Epithelial cell of esophagus (primary cell): ENCODE measurements at regions not wholly inside any gene's neighbourhood (a gene's known extent, or its start where the extent isn't known, plus 50 kb on each side); places are given as distances from the start of the nearest gene placed in this dataset.

Experiments used
- DNase-seq: peaks from one replicate; pipeline ENCODE4 v3.0.0; 2010; ENCODE audit warnings: low read depth
- H3K4me3 ChIP-seq: 2 replicates; pipeline ENCODE4 v1.5.1; 2011; ENCODE audit warnings: mild to moderate bottlenecking, low read length, control low read depth
- TF ChIP-seq, protein P1 (sequence below): IDR thresholded peaks from 2 replicates; pipeline ENCODE4 v1.5.1; 2011; ENCODE audit warnings: low read depth, mild to moderate bottlenecking, low read length, control low read depth, inconsistent platforms; ENCODE audit not compliant: insufficient read depth; ENCODE audit errors: missing control alignments

DNA sequence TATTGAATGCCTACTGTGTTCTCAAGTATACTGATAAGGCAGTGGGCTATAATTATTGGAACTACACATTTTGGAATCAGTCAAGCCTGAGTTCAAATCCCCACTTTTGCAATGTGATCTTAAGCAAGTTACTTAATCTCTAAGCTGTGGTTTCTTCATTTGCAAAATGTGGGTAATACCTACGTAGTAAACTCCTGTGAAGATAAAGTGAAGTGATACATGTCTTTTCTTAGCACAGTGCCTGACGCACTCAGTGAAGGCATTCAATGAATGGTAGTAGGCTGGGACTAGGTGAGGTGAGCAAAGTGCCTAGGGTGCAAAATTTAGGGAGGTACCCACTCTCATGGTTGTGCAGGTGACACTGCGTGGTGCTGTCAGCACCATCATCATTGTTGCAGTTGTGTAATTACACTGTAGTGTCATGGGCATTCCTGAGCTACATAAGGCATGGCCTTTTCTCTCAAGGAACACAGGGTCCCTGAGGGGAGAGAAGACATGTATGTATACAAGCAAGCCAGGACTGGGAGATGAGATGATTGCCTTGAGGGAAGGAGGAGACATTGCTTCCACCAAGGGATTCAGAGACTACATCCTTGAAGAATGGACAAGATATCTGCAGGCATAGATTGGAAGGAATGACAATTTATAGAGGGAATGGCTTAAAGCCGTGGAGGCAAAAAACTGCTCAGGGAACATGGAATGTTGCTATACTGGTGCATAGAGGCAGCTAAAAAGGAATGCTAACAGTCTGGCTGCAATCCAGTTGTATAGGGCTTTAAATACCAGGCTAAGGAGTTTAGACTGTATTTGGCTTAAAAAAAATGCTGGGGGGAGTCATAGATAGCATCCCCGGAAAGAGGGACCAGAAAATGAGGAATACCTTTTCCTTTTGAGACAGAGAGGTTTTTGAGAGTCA, 129.2 kb upstream of the ARHGAP5 start:
- DNase-seq, result peak; percentile 39
- no peak overlapping the region for H3K4me3 ChIP-seq
- TF ChIP-seq, protein P1, sequence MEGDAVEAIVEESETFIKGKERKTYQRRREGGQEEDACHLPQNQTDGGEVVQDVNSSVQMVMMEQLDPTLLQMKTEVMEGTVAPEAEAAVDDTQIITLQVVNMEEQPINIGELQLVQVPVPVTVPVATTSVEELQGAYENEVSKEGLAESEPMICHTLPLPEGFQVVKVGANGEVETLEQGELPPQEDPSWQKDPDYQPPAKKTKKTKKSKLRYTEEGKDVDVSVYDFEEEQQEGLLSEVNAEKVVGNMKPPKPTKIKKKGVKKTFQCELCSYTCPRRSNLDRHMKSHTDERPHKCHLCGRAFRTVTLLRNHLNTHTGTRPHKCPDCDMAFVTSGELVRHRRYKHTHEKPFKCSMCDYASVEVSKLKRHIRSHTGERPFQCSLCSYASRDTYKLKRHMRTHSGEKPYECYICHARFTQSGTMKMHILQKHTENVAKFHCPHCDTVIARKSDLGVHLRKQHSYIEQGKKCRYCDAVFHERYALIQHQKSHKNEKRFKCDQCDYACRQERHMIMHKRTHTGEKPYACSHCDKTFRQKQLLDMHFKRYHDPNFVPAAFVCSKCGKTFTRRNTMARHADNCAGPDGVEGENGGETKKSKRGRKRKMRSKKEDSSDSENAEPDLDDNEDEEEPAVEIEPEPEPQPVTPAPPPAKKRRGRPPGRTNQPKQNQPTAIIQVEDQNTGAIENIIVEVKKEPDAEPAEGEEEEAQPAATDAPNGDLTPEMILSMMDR, result no peak

DNA sequence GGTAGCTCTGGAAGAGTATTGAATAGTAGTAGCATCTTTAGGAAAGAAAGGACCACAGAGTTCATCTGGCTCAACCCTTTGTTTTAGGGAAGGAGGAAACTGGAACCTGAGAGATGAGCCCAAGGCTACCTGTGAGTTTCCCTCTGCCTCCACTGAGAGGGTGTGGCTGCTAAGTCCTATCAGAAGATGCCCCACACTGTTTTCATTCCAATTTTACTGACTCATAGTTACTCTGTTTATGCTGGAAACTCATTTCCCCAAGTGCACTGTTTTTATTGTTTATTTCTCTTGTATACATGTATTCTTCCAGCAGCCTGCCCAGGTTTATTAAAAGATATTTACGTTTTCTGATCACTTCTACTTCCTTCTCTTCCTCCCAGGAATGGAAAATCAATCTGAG, 127.4 kb upstream of the ARHGAP5 start:
- no peak overlapping the region for H3K4me3 ChIP-seq
- peak; percentile 91 for DNase-seq
- TF ChIP-seq, protein P1, result no peak

DNA sequence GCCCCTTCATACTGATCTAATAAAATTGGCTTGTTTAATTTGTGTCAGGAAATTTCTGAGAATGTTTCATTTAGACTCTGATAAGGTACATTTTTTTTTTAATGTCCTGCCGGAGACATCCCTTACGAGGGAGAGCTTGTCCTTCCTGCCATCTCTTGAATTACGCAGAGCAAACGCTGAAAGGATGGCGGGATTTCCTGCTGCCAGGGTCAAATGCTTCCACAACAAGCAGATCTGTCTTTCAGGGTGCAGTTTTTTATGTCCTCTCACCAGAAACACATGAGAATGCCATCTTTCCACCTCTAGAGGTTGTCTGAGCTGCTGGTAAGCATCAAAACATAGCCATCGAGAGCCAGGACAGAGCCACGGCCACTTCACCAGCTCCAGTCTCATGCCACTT, 126.8 kb upstream of the ARHGAP5 start:
- H3K4me3 ChIP-seq, result no peak overlapping the region
- TF ChIP-seq, protein P1, result no peak
- no peak for DNase-seq

DNA sequence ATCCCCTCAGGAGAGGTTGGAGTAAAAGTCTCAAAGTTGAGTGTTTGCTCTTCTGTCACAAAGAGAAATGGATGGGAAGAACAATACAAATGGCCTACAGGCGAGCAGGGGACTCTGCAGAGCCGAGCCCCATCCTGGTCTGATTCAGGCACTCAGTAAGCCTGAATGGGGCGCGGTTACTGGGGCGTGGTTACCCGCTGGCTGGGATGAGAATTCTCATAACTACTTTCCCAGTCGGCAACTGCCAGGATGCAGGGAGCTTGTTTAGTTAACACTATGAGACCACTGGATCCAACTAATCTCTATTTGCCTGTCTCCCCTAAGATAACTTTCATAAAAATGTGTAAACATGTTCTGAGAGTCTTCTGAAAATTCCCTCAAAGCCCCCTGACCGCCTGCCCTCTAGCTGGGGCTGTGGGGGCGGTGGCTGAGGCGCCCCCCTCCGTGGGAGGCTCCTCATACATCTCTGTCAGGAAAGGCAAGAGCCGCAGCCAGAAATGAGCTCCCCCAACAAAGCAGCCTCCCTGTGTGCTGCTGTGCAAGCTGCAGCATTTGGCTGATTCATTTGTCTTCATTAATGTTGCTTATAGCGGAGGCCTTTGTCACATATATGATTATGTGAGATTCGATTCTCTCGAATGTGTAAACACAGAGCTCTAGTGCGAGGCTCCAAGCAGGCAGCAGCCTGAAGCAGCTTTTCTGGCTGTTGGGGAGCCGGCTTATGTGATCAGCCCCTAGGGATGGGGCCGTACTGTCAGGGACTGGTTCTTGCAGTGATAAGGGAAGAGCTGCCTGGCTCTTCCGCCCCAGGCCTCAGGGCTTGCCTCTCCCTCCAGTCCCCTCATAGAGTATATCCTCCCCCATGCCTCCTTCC, 126.1 kb upstream of the ARHGAP5 start:
- TF ChIP-seq, protein P1, result peak; percentile 16
- no peak overlapping the region for H3K4me3 ChIP-seq
- DNase-seq, result peak; percentile 85

DNA sequence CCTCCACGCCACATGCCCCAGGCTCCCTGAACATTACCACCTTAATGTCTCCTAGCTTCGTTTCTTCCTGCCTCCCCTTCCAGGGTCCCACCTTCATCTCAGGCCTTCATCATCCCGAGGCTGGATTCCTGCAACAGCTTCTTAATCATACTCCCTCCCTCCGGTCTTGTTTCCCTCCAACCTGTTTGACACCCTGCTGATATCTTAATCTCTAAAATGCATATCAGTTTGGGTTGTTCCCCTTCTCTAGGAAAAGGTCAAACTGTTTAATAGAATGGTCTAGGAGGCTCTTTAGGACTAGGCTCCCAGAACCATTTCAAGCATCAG, 125.5 kb upstream of the ARHGAP5 start:
- no peak for DNase-seq
- TF ChIP-seq, protein P1, result no peak
- H3K4me3 ChIP-seq, result no peak overlapping the region

DNA sequence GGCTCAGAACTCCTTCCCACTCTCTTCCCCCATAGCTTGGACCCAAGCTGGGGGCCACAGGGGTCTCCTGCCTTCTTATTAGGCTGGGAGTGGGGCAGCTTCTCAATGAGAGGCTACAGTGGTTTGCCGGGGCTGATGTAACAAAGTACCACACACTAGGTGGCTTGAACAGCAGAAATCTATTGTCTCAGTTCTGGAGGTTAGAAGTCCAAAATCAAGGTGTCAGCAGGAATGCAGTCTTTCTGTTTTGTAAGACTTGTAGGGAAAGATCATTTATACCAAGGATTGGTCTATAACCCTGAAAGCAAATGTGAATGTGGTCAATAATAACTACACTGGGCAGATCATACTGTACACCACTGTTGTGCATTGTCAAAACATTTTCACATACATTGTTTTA, 124.5 kb upstream of the ARHGAP5 start:
- H3K4me3 ChIP-seq, result no peak overlapping the region
- TF ChIP-seq, protein P1, result no peak
- no peak for DNase-seq
